ENCODE measurements at regions not wholly inside any gene's neighbourhood (a gene's known extent, or its start where the extent isn't known, plus 50 kb on each side); places are given as distances from the start of the nearest gene placed in this dataset.

DNA sequence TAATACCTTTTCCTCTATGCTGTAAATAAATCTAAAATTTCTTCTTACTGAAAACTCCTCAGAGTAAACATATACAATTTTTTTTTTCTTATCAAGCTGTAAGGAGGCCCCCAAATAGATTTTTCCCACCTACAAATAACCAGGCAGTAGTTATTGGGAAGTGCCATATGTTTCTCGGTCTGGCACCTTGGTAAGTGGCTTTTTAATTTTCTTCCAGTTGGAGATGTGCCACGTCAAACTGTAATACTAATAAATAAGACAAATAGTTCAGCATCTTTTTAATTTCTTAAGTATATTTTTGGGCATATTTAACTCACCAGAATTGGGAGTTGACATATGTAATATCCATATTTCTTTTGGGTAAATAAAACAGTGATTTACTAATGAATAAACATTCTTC is 346.3 kb downstream of the DIPK2A start:
- Histone ChIP-seq H3K9me3 (no peaks in the 10 kb centered on the region), H3K4me1 (replicated peaks) (no peaks in the 10 kb centered on the region), H3K27ac (no peak overlapping the region), H3K27me3 (replicated peaks; ENCODE audit: insufficient read depth) (no peaks in the 10 kb centered on the region), H3K36me3 (no peaks in the 10 kb centered on the region), H3K4me3 (no peak overlapping the region)
- 93% methylated on average over 2 of the region's 2 CpGs for WGBS
- no peak for TF ChIP-seq POLR2AphosphoS5 (IDR thresholded peaks at IDR 0.05)
- TF ChIP-seq, protein P1, sequence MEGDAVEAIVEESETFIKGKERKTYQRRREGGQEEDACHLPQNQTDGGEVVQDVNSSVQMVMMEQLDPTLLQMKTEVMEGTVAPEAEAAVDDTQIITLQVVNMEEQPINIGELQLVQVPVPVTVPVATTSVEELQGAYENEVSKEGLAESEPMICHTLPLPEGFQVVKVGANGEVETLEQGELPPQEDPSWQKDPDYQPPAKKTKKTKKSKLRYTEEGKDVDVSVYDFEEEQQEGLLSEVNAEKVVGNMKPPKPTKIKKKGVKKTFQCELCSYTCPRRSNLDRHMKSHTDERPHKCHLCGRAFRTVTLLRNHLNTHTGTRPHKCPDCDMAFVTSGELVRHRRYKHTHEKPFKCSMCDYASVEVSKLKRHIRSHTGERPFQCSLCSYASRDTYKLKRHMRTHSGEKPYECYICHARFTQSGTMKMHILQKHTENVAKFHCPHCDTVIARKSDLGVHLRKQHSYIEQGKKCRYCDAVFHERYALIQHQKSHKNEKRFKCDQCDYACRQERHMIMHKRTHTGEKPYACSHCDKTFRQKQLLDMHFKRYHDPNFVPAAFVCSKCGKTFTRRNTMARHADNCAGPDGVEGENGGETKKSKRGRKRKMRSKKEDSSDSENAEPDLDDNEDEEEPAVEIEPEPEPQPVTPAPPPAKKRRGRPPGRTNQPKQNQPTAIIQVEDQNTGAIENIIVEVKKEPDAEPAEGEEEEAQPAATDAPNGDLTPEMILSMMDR (IDR thresholded peaks at IDR 0.05) = no peak
- no peak for TF ChIP-seq POLR2A (IDR thresholded peaks at IDR 0.05)
- intact Hi-C loops (cut with DNase I) = no loop called here
- DNase-seq (ENCODE audit: low spot score) = no peak

DNA sequence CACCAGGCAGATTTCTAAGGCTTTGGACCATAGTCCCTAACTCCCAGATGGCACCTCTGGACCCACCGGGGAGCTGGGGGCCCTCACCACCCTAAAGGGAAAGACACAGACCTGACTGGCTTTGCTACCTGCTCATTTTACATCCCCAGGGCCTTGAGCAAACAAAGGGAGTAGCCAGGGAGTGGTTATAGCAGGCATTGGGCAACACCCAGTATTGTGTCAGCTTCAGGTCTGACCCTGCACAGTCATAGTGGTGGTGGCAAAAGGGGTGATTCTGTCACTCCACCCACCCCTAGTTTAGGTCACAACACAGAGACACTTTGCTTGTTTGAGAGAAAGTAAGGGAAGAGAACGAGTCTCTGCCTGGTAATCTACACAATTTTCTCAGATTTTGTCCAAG is 352.5 kb downstream of the DIPK2A start:
- no peak for DNase-seq (ENCODE audit: low spot score)
- intact Hi-C loops (cut with DNase I) = no loop called here
- Histone ChIP-seq H3K27ac (no peak overlapping the region), H3K27me3 (replicated peaks; ENCODE audit: insufficient read depth) (no peaks in the 10 kb centered on the region), H3K4me1 (replicated peaks) (no peaks in the 10 kb centered on the region), H3K9me3 (no peaks in the 10 kb centered on the region), H3K36me3 (no peaks in the 10 kb centered on the region), H3K4me3 (no peak overlapping the region)
- TF ChIP-seq POLR2AphosphoS5 (IDR thresholded peaks at IDR 0.05) = no peak
- TF ChIP-seq, protein P1 (IDR thresholded peaks at IDR 0.05) = no peak
- TF ChIP-seq POLR2A (IDR thresholded peaks at IDR 0.05) = no peak
- WGBS = 66% methylated on average over 2 of the region's 2 CpGs

DNA sequence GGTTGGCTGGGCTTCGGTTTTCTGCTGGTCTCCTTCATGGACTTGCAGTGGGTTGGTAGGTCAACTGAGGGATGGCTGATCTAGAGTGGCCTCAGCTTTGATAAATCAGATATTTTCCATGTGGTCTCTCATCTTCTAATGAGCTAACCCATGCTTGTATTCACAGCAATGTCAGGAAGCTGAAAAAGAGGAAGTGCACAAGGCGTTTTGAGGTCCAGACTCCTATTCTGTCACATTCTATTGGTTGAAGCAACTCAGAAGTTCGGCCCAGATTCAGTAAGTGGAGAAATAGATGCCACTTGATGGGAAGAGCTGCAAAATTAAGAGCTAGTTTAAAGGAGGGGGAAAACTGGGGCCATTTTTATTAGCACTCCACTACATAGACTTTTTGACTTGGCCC is 361.2 kb downstream of the DIPK2A start:
- Histone ChIP-seq H3K27ac (no peak overlapping the region), H3K4me1 (replicated peaks) (no peaks in the 10 kb centered on the region), H3K36me3 (no peaks in the 10 kb centered on the region), H3K4me3 (no peak overlapping the region), H3K27me3 (replicated peaks; ENCODE audit: insufficient read depth) (no peaks in the 10 kb centered on the region), H3K9me3 (no peaks in the 10 kb centered on the region)
- TF ChIP-seq POLR2AphosphoS5 (IDR thresholded peaks at IDR 0.05) = no peak
- TF ChIP-seq POLR2A (IDR thresholded peaks at IDR 0.05) = no peak
- TF ChIP-seq, protein P1 (IDR thresholded peaks at IDR 0.05) = no peak
- intact Hi-C loops (cut with DNase I) = no loop called here
- DNase-seq (ENCODE audit: low spot score) = no peak
- WGBS = 87% methylated on average over 3 of the region's 3 CpGs

DNA sequence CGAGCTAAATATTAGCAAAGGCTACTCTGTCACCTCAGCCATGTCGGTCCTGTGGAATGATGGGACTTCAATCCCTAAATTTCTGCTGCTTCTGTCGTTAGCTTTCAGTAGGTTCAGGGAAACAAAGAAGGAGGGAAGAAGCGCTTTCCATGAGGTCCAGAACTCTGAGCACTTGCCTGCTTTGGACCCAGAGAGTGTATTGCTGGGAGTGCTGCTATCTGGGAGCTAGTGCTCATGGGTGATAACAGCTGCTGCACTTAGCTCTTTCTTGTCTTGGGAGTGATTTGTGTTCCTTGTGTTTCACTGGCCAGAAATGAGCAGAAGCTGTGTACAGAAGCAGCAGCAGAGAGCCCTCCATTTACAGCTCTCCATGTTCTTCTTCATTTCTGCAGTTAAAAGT is 369.8 kb downstream of the DIPK2A start:
- WGBS = 50% methylated on average over 4 of the region's 4 CpGs
- H3K9me3 ChIP-seq = no peaks in the 10 kb centered on the region
- intact Hi-C loops (cut with DNase I) = no loop called here
- no peak overlapping the region for H3K4me3 ChIP-seq
- no peak for DNase-seq (ENCODE audit: low spot score)
- no peak overlapping the region for H3K27ac ChIP-seq
- H3K27me3 ChIP-seq (replicated peaks; ENCODE audit: insufficient read depth) = no peaks in the 10 kb centered on the region
- no peaks in the 10 kb centered on the region for H3K36me3 ChIP-seq
- H3K4me1 ChIP-seq (replicated peaks) = no peaks in the 10 kb centered on the region
- TF ChIP-seq POLR2AphosphoS5 (IDR thresholded peaks at IDR 0.05) (no peak), POLR2A (IDR thresholded peaks at IDR 0.05) (no peak)
- TF ChIP-seq, protein P1 (IDR thresholded peaks at IDR 0.05) = no peak

DNA sequence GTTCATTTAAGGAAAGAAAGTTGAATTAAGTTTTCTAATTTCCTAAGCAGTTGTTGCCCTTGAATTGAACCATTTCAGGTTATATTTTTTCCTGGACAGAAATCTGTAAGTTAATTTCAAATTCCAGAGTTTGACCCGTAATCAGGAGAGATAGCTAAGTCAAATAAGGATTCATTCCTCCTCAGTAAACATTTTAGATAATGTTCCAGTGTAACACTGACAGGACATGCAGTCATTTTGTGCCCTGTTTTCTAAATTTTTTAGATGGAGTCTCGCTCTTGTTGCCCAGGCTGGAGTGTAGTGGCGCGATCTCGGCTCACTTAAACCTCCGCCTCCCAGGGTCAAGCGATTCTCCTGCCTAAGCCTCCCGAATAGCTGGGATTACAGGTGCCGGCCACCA is 371.7 kb downstream of the DIPK2A start:
- intact Hi-C loops (cut with DNase I) = no loop called here
- TF ChIP-seq, protein P1 (IDR thresholded peaks at IDR 0.05) = no peak
- TF ChIP-seq POLR2AphosphoS5 (IDR thresholded peaks at IDR 0.05) (no peak), POLR2A (IDR thresholded peaks at IDR 0.05) (no peak)
- no peak overlapping the region for H3K27ac ChIP-seq
- no peaks in the 10 kb centered on the region for H3K9me3 ChIP-seq
- no peak overlapping the region for H3K4me3 ChIP-seq
- no peak for DNase-seq (ENCODE audit: low spot score)
- no peaks in the 10 kb centered on the region for H3K4me1 ChIP-seq (replicated peaks)
- no peaks in the 10 kb centered on the region for H3K36me3 ChIP-seq
- WGBS = 95% methylated on average over 9 of the region's 9 CpGs
- H3K27me3 ChIP-seq (replicated peaks; ENCODE audit: insufficient read depth) = no peaks in the 10 kb centered on the region
